HUES48 (cell line): ENCODE measurements at regions not wholly inside any gene's neighbourhood (a gene's known extent, or its start where the extent isn't known, plus 50 kb on each side); places are given as distances from the start of the nearest gene placed in this dataset.

Experiments
- H3K27ac ChIP-seq: one replicate; pipeline ENCODE4 v1.7.0; 2013; ENCODE audit warnings: low read depth, low read length, inconsistent platforms
- H3K27me3 ChIP-seq: 2 replicates; pipeline ENCODE4 v1.6.1; 2013; ENCODE audit warnings: mild to moderate bottlenecking, low read length; ENCODE audit not compliant: control insufficient read depth, insufficient read depth
- H3K36me3 ChIP-seq: 2 replicates; pipeline ENCODE4 v1.6.1; 2013; ENCODE audit warnings: low read length; ENCODE audit not compliant: control insufficient read depth, insufficient read depth
- H3K4me1 ChIP-seq: 2 replicates; pipeline ENCODE4 v1.6.1; 2013; ENCODE audit warnings: mild to moderate bottlenecking, low read length; ENCODE audit not compliant: control insufficient read depth, insufficient read depth
- H3K4me3 ChIP-seq: 2 replicates; pipeline ENCODE4 v1.5.1; 2013; ENCODE audit warnings: mild to moderate bottlenecking, low read depth, low read length
- H3K9ac ChIP-seq: 2 replicates; pipeline ENCODE4 v1.6.1; 2013; ENCODE audit warnings: mild to moderate bottlenecking, low read depth, low read length, moderate library complexity
- H3K9me3 ChIP-seq: 2 replicates; pipeline ENCODE4 v1.6.1; 2013; ENCODE audit warnings: low read length; ENCODE audit not compliant: control insufficient read depth, insufficient read depth

- Histone ChIP-seq H3K36me3 (no peaks in the 10 kb centered on the region), H3K27ac (no peak overlapping the region), H3K27me3 (peaks cover 19% of the 10 kb centered on the region), H3K9me3 (no peaks in the 10 kb centered on the region), H3K9ac (no peak overlapping the region), H3K4me3 (no peak overlapping the region), H3K4me1 (peaks cover 25% of the 10 kb centered on the region)
These were observed 103.0 kb upstream of the MAML3 start for GRCh38 chr4:140256941-140257340.

DNA sequence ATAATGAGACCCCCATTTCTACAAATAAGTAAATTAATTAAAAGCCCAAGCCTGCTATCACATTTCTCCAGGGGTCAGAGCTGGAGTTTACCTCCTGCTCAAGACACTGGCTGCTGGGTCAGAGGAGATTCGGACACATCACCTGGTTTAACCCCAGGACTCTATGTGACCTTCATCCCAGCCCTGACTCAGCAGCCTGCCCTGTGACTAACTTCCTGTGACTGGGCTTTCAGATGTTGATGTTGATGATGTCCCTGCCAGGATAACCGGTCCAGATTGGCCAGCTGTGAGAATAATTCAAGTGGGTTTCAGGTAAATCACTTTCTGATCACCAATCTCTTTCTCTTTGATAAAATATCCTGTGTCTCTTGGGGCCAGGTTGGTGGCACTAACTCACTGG is 102.4 kb upstream of the MAML3 start:
- Histone ChIP-seq H3K27ac (peak overlapping the region; percentile 21), H3K4me1 (peaks cover 31% of the 10 kb centered on the region), H3K27me3 (peaks cover 25% of the 10 kb centered on the region), H3K4me3 (no peak overlapping the region), H3K36me3 (no peaks in the 10 kb centered on the region), H3K9me3 (no peaks in the 10 kb centered on the region), H3K9ac (no peak overlapping the region)

- Histone ChIP-seq H3K36me3 (no peaks in the 10 kb centered on the region), H3K27ac (peak overlapping the region; percentile 21), H3K4me1 (peaks cover 31% of the 10 kb centered on the region), H3K27me3 (peaks cover 29% of the 10 kb centered on the region), H3K9ac (no peak overlapping the region), H3K4me3 (no peak overlapping the region), H3K9me3 (no peaks in the 10 kb centered on the region)
These were observed 101.9 kb upstream of the MAML3 start for GRCh38 chr4:140255927-140256326.

DNA sequence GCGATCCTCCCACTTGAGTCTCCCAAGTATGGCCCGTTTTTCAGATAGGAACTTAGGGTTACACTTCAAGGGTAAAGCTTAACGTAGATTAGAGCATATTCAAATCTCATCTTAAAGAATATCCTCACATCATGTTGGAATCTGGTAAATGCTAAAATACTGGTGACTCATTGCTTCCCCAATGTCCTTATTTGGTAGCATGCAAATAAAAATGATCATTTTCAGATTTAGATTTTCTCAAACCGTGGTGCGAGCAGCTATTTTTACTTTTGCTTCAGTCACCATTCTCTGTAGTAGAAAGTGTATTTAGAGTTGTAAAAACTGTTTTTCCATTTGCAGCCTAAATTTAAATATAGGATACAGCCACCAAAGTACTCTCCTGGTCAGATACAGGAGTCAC is 101.5 kb upstream of the MAML3 start:
- H3K27ac ChIP-seq, result no peak overlapping the region
- H3K4me3 ChIP-seq, result no peak overlapping the region
- H3K27me3 ChIP-seq, result peaks cover 33% of the 10 kb centered on the region
- peaks cover 31% of the 10 kb centered on the region for H3K4me1 ChIP-seq
- no peaks in the 10 kb centered on the region for H3K36me3 ChIP-seq
- H3K9me3 ChIP-seq, result no peaks in the 10 kb centered on the region
- no peak overlapping the region for H3K9ac ChIP-seq

DNA sequence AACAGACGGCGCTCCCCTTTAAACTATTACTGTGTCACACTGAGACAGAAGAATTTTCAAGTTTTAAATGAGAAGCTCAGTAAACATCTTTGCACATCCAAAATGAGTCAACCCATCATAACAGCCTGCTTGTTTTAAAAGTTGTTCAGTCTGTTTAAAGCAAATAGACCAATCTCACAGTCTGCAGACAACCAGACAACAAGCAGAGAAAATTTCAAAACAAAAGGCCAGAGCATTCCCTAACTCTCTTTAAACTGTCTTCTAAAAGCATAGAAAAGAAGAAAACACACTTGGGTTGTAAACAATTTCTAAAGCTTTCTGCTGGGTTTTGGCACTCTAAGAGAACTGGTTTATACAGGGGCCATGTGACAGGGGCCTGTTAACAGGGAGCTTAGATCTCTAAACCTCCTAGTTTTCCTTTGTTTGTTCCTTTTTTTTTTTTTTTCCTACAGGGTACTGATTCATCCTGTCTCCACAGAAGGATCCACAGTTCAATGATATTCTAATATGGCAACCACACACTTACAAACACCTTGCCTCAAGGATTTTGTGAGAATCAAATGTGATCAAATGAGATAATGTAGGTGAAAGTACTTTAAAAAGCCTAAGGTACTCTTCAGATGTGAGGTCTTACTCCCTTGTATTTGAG is 100.8 kb upstream of the MAML3 start:
- Histone ChIP-seq H3K4me1 (peaks cover 31% of the 10 kb centered on the region), H3K36me3 (no peaks in the 10 kb centered on the region), H3K9me3 (no peaks in the 10 kb centered on the region), H3K9ac (no peak overlapping the region), H3K27ac (no peak overlapping the region), H3K27me3 (peaks cover 35% of the 10 kb centered on the region), H3K4me3 (no peak overlapping the region)

- H3K4me1 ChIP-seq, result peaks cover 35% of the 10 kb centered on the region
These were observed 99.6 kb upstream of the MAML3 start for GRCh38 chr4:140253556-140254027.

DNA sequence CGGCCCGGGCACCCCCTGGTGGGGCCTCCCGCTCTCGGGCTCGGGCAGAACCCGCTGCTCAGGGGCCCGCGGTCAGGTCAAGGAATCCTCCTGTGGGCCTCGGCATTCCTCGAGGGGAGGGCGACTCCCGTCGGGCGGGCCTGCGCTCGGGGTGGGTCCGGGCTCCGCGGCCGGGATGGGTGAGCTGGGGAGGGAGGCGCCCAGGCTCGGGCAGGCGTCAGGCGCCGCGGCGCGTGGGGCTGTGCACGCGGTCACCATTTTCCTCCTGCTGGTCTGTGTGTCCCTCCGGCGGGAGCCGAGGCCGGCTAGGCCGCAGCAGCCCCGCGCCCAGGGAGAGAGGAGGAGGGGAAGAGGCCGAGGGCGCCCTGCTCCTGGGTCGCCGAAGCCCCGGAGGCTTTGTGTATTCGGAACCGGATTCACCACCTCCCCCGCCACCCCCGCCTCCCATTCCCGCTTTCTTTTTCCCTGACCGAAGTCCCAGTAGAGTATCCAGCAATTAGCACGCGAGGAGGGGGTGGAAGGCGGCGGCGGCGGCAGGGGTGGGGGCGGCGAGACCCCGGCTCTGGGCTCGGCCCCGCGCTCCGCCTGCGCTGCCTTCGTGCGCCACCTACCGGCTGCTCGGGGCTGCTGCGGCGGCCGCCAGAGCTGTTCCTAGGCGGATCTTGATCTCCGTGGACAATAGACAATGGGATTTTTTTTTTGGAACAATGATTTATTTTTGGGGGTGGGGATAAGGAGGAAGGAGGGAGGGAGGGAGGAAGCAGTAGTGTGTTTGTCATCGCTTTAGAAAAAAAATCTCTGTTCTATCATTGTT is 99.0 kb upstream of the MAML3 start:
- peaks cover 35% of the 10 kb centered on the region for H3K27me3 ChIP-seq
- H3K9me3 ChIP-seq, result no peaks in the 10 kb centered on the region
- H3K36me3 ChIP-seq, result no peaks in the 10 kb centered on the region
- peaks cover 35% of the 10 kb centered on the region for H3K4me1 ChIP-seq
- H3K9ac ChIP-seq, result peak overlapping the region; percentile 58
- peak overlapping the region; percentile 65 for H3K4me3 ChIP-seq
- H3K27ac ChIP-seq, result peak overlapping the region; percentile 84

More at GRCh38 chr4:140253556-140254027, 99.6 kb upstream of the MAML3 start:
- Histone ChIP-seq H3K9ac (no peak overlapping the region), H3K4me3 (peak overlapping the region; percentile 18), H3K9me3 (no peaks in the 10 kb centered on the region), H3K27ac (no peak overlapping the region), H3K27me3 (peaks cover 35% of the 10 kb centered on the region), H3K36me3 (no peaks in the 10 kb centered on the region)

- Histone ChIP-seq H3K9ac (peak overlapping the region; percentile 58; the same call in 1 of the 2 replicates), H3K4me3 (peak overlapping the region; percentile 65), H3K4me1 (peaks cover 35% of the 10 kb centered on the region), H3K27me3 (peaks cover 35% of the 10 kb centered on the region), H3K9me3 (no peaks in the 10 kb centered on the region), H3K27ac (peak overlapping the region; percentile 84), H3K36me3 (no peaks in the 10 kb centered on the region)
These were observed 98.3 kb upstream of the MAML3 start for GRCh38 chr4:140252141-140252741.

DNA sequence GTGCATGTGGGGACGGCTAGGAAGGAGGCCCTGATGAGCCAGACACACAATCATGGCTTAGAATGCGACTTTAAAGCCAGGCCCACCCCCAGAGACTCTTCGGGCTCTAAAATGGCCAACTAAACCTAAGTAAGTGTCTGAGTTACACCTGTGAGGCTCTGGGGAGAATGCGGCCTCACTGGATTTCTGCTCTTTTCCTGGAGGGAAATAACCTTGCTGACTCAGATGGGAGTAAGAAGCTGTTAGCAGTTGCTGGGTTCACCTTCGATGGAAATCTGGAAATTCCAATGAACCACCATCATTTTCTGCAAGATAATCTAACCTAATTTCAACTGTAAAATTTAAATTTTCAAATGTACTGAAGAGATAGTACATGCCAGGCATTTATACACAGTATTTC is 97.6 kb upstream of the MAML3 start:
- no peak overlapping the region for H3K27ac ChIP-seq
- H3K4me3 ChIP-seq, result no peak overlapping the region

DNA sequence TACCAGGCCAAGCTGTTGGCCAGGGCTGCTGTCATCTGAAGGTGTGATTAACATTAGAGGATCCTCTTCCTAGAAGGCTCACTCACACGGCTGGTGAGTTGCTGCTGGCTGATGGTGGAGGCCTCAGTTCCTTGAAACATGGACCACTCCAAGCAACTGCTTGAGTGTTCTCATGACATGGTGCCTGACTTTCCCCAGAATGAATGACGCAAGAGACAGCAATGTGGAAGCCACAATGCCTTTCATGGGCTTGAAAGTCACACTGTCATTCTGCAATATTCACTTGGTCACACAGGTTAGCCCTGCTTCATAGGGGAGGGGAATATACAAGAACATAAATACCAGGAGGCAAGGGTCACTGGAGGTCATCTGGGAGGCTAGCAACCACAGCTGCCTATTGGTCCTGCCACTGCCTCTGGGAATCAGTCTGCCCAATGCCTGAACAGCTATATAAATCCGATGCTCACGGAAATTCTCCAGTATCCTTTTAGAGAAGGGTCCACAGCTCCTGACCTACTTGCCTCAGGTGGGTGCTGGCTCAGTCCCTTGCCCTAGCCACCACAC is 97.1 kb upstream of the MAML3 start:
- Histone ChIP-seq H3K27me3 (peaks cover 35% of the 10 kb centered on the region), H3K9ac (no peak overlapping the region), H3K4me3 (no peak overlapping the region), H3K4me1 (peaks cover 28% of the 10 kb centered on the region), H3K9me3 (no peaks in the 10 kb centered on the region), H3K27ac (no peak overlapping the region), H3K36me3 (no peaks in the 10 kb centered on the region)

More for the DNA sequence above, 97.6 kb upstream of the MAML3 start:
- Histone ChIP-seq H3K27me3 (peaks cover 35% of the 10 kb centered on the region), H3K36me3 (no peaks in the 10 kb centered on the region), H3K9ac (no peak overlapping the region), H3K9me3 (no peaks in the 10 kb centered on the region), H3K4me1 (peaks cover 33% of the 10 kb centered on the region)
